Heart left ventricle (tissue), 13 donors: ENCODE measurements at regions not wholly inside any gene's neighbourhood (a gene's known extent, or its start where the extent isn't known, plus 50 kb on each side); places are given as distances from the start of the nearest gene placed in this dataset.

ENCODE experiments used
- CTCF ChIP-seq, 12 donors: fragments of 200-600 bp; sonication (generic) in 4 of 12; IDR thresholded peaks; one replicate each; pipeline versions ENCODE4 v1.5.0 to v1.8.0; 2018 to 2022; ENCODE audit warnings: antibody characterized with exemption in 12 of 12, mild to moderate bottlenecking in 5 of 12
- POLR2A ChIP-seq, 2 donors: fragments of 450-650 bp; IDR thresholded peaks; one replicate each; pipeline ENCODE4 v1.6.1; 2017; ENCODE audit warnings: antibody characterized with exemption in 2 of 2, mild to moderate bottlenecking in 2 of 2, moderate library complexity in 2 of 2
- donor health status: ischemic (EF 13 %, LVEDD 7.1; RV severe dilation, severe dysfunction).
- donor health status: DM: no; HTN: yes; CAD: no.
- donor health status: DM: no; HTN: no; CAD: no.
- donor health status: ischemic (EF 25% LVEDD 6.9; RV normal size, moderate dysfunction).
- donor health status: ischemic (EF 25% LVEDD 5.7; RV mildly dilated, moderate dysfunction).
- donor health status: ischemic (EF 35%, LVEDD 5.7; RV mildly dilated, moderate dysfunction).
- donor health status: nonischemic (EF 11% LVEDD 7.7; RV severe dilation, severe dysfunction).
- donor health status: DM: yes; HTN: yes; CAD: no.
- donor health status: PGD.
- donor health status: ischemic (EF 29% LVEDD 5.4; RV normal size, mild dysfunction).
- donor health status: nonischemic (EF 23%, LVEDD 6.1; RV moderate dilation, normal function).

- TF ChIP-seq POLR2A (IDR thresholded peaks at IDR 0.05) (no peak), CTCF (IDR thresholded peaks at IDR 0.05) (no peak)
Measured at GRCh38 chr10:54904833-54905232, 103.8 kb upstream of the PCDH15 start.
